HG03095 (cell line): ENCODE measurements at regions not wholly inside any gene's neighbourhood (a gene's known extent, or its start where the extent isn't known, plus 50 kb on each side); places are given as distances from the start of the nearest gene placed in this dataset.
"Not testable (repeated sequence)": the region's sequence is repeated elsewhere in the genome, so short reads cannot be mapped to it uniquely, and the experiment has no call there.

Experiments used
- ATAC-seq: cut with Tn5 transposase; IDR thresholded peaks from one replicate; pipeline ENCODE4 v1.9.1; 2021; ENCODE audit warnings: moderate library complexity; ENCODE audit not compliant: unreplicated experiment

GRCh38 chr10:57694956-57695608 is 572.6 kb downstream of the IPMK start:
- ATAC-seq: no peak

GRCh38 chr10:57692255-57692980 is 575.3 kb downstream of the IPMK start:
- no peak for ATAC-seq

GRCh38 chr10:57689596-57690297 is 577.9 kb downstream of the IPMK start:
- ATAC-seq: no peak

GRCh38 chr10:57679916-57680315 is 587.8 kb downstream of the IPMK start:
- ATAC-seq: no peak

- ATAC-seq: no peak
Observed at GRCh38 chr10:57675125-57675524, 592.6 kb downstream of the IPMK start.

GRCh38 chr10:57673446-57673960 is 594.2 kb downstream of the IPMK start:
- no peak for ATAC-seq

GRCh38 chr10:57664815-57665214 is 602.9 kb downstream of the IPMK start:
- peak; percentile 50 for ATAC-seq

- ATAC-seq: no peak
Observed at GRCh38 chr10:57663401-57663800, 604.3 kb downstream of the IPMK start.

- ATAC-seq: no peak
Observed at GRCh38 chr10:57661206-57661605, 606.5 kb downstream of the IPMK start.

GRCh38 chr10:57657164-57657765 is 610.4 kb downstream of the IPMK start:
- ATAC-seq: peak; percentile 88

- no peak for ATAC-seq
Observed at GRCh38 chr10:57654856-57655255, 612.8 kb downstream of the IPMK start.

GRCh38 chr10:57645108-57645507 is 622.6 kb downstream of the IPMK start:
- ATAC-seq: not testable (repeated sequence)

GRCh38 chr10:57638411-57638810 is 629.3 kb downstream of the IPMK start:
- no peak for ATAC-seq

- ATAC-seq: no peak
Observed at GRCh38 chr10:57628592-57629284, 639.0 kb downstream of the IPMK start.

- ATAC-seq: no peak
Observed at GRCh38 chr10:57627642-57628178, 640.0 kb downstream of the IPMK start.

- no peak for ATAC-seq
Observed at GRCh38 chr10:57624856-57625592, 642.7 kb downstream of the IPMK start.

- ATAC-seq: no peak
Observed at GRCh38 chr10:57624066-57624465, 643.6 kb downstream of the IPMK start.

GRCh38 chr10:57621466-57621865 is 646.2 kb downstream of the IPMK start:
- ATAC-seq: no peak

- no peak for ATAC-seq
Observed at GRCh38 chr10:57605948-57606485, 661.7 kb downstream of the IPMK start.
